ENCODE measurements at regions not wholly inside any gene's neighbourhood (a gene's known extent, or its start where the extent isn't known, plus 50 kb on each side); places are given as distances from the start of the nearest gene placed in this dataset.
A peak's percentile ranks its signal among the peaks of the same experiment; 100 is the strongest.

- Histone ChIP-seq H3K36me3 (no peaks in the 10 kb centered on the region), H3K4me1 (peaks cover 0 to 27% (median 3%) of the 10 kb centered on the region in 3 donors), H3K27ac (no peak overlapping the region), H3K9me3 (no peaks in the 10 kb centered on the region), H3K4me3 (no peak overlapping the region), H3K27me3 (peaks cover 0 to 10% (median 0%) of the 10 kb centered on the region in 4 donors)
- intact Hi-C loops (cut with DNase I), result no loop called here
- TF ChIP-seq, protein P1, sequence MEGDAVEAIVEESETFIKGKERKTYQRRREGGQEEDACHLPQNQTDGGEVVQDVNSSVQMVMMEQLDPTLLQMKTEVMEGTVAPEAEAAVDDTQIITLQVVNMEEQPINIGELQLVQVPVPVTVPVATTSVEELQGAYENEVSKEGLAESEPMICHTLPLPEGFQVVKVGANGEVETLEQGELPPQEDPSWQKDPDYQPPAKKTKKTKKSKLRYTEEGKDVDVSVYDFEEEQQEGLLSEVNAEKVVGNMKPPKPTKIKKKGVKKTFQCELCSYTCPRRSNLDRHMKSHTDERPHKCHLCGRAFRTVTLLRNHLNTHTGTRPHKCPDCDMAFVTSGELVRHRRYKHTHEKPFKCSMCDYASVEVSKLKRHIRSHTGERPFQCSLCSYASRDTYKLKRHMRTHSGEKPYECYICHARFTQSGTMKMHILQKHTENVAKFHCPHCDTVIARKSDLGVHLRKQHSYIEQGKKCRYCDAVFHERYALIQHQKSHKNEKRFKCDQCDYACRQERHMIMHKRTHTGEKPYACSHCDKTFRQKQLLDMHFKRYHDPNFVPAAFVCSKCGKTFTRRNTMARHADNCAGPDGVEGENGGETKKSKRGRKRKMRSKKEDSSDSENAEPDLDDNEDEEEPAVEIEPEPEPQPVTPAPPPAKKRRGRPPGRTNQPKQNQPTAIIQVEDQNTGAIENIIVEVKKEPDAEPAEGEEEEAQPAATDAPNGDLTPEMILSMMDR (IDR thresholded peaks at IDR 0.05), result no peak
- no peak for TF ChIP-seq POLR2A (IDR thresholded peaks at IDR 0.05)
- no peak for DNase-seq
- 75 to 94% methylated on average over 1 of the region's 1 CpG for WGBS, 2 donors
Measured at GRCh38 chr12:24557738-24558137, 391.2 kb downstream of the BCAT1 start.

DNA sequence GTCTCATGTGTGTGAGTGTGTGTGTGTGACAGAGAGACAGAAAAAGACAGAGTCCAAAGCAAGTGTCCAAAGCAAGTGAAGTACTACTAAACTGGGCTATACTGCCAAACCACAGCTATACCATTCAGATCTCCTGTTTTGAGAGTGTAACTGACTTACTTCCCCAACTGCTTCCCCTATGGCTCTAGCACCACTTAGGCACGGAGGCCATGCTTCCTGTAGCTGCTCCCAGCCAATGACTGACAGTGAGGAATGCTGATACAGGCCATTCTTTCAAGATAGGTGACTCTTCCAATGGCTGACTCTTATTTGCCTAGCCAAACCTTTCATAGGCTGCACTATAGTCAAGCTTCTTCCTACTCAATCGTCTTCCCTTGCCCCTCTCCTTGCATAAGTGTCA lies 393.2 kb downstream of the BCAT1 start:
- Histone ChIP-seq H3K27ac (no peak overlapping the region), H3K4me1 (peaks cover 0 to 15% (median 0%) of the 10 kb centered on the region in 3 donors), H3K9me3 (no peaks in the 10 kb centered on the region), H3K36me3 (no peaks in the 10 kb centered on the region), H3K27me3 (no peaks in the 10 kb centered on the region), H3K4me3 (no peak overlapping the region)
- no peak for DNase-seq
- 57 to 72% methylated on average over 2 of the region's 2 CpGs for WGBS, 2 donors
- intact Hi-C loops (cut with DNase I), result no loop called here
- TF ChIP-seq, protein P1 (IDR thresholded peaks at IDR 0.05), result no peak
- no peak for TF ChIP-seq POLR2A (IDR thresholded peaks at IDR 0.05)

DNA sequence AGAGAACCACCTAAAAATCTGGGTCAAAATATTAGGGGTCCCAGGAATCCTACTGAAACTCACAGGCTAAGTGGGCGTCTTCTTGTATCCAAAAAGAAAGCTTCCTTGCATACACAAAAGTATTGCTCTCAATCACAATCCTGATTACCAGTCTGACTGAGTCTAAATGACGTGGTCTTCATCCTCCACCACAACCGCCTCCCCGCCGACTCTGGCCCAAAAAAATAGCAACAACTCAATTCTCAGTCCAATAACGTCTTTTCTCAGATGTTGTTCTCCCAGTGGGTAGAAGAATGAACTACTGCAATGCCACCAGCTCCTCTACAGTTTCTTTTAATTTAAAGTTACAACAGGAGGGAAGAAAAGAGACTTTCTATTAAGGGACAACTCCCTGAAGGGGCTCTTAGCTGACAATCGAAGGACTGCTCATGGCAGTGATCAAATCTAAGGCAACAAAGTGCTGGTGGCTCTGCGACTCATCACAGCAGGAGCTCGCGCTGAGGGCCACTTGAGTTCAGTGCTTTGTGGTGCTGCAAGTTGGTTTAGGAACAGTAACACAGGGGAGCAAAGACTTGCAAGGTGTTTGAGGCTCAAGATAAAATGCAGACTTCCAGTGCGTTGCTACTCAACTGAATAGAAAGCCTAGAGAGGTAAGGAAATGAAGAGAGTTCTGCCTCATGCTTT lies 394.1 kb downstream of the BCAT1 start:
- TF ChIP-seq, protein P1 (IDR thresholded peaks at IDR 0.05), result no peak
- no peak for TF ChIP-seq POLR2A (IDR thresholded peaks at IDR 0.05)
- H3K9me3 ChIP-seq, result no peaks in the 10 kb centered on the region
- intact Hi-C loops (cut with DNase I), result no loop called here
- no peak overlapping the region for H3K27ac ChIP-seq
- no peaks in the 10 kb centered on the region for H3K27me3 ChIP-seq
- no peak overlapping the region for H3K4me3 ChIP-seq
- H3K36me3 ChIP-seq, result no peaks in the 10 kb centered on the region
- WGBS, 2 donors, result 90 to 91% methylated on average over 11 of the region's 11 CpGs
- no peak for DNase-seq
- peaks cover 0 to 6% (median 0%) of the 10 kb centered on the region in 3 donors for H3K4me1 ChIP-seq

GRCh38 chr12:24553259-24553658 lies 395.6 kb downstream of the BCAT1 start:
- H3K4me3 ChIP-seq, result no peak overlapping the region
- TF ChIP-seq, protein P1 (IDR thresholded peaks at IDR 0.05), result no peak
- TF ChIP-seq POLR2A (IDR thresholded peaks at IDR 0.05), result no peak
- H3K4me1 ChIP-seq, result no peaks in the 10 kb centered on the region
- no peaks in the 10 kb centered on the region for H3K9me3 ChIP-seq
- no peak overlapping the region for H3K27ac ChIP-seq
- 75 to 89% methylated on average over 2 to 3 of the region's 3 CpGs for WGBS, 2 donors
- no peaks in the 10 kb centered on the region for H3K27me3 ChIP-seq
- intact Hi-C loops (cut with DNase I), result no loop called here
- H3K36me3 ChIP-seq, result no peaks in the 10 kb centered on the region
- no peak for DNase-seq

DNA sequence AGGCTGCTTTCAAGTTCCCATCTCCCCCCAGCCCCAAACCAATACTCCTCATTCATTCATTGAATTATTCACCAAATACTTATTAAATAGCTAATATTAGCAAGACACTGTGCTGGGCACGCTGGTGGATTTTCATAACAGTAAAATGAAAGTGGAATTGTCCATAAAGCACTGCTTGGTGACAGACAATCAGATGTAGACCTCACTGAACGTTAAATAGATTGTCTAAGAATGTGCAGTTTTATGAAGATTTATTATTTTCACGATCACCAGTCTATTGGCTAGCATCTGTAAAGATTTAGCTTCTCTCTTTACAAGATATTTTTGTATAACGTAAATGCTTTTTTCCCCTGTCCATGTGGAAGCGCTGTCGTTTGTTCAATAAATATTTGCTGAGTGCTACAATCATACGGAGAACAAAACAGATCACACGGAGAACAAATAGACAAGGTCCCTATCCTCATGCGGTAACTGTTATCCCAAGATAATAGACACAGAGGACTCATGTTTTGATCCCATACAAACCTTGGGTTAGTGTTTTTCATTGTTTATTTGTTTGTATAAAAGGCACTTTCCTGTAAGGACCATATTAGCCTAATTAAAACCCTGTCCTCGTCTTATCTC lies 397.6 kb downstream of the BCAT1 start:
- Histone ChIP-seq H3K27ac (no peak overlapping the region), H3K4me1 (no peaks in the 10 kb centered on the region), H3K4me3 (peak overlapping the region in 3 of 4 donors; percentile 3 to 20 (median 19)), H3K9me3 (no peaks in the 10 kb centered on the region), H3K36me3 (no peaks in the 10 kb centered on the region), H3K27me3 (no peaks in the 10 kb centered on the region)
- TF ChIP-seq, protein P1 (IDR thresholded peaks at IDR 0.05), result no peak
- TF ChIP-seq POLR2A (IDR thresholded peaks at IDR 0.05), result no peak
- intact Hi-C loops (cut with DNase I), result no loop called here
- DNase-seq, result no peak
- WGBS, 2 donors, result 59 to 65% methylated on average over 10 of the region's 10 CpGs
